OCI-LY7 (cell line): ENCODE measurements at regions not wholly inside any gene's neighbourhood (a gene's known extent, or its start where the extent isn't known, plus 50 kb on each side); places are given as distances from the start of the nearest gene placed in this dataset.

Experiments used
- BruUV-seq: library from RNA; stranded (reverse); fragments of 400-500 nt; replicated peaks from 2 replicates; lab custom pipeline; 2021; lab: Mats Ljungman, UMichigan
- CTCF ChIA-PET: fragments of 300-600 bp; sonication (Branson Sonifier 250); formaldehyde crosslinking; loops from one replicate; lab custom pipeline; 2022; ENCODE audit warnings: antibody characterized with exemption; ENCODE audit not compliant: unreplicated experiment; lab: Charles Lee
- POLR2A ChIA-PET: fragments of 300-600 bp; sonication (Branson Sonifier 250); formaldehyde crosslinking; loops from one replicate; lab custom pipeline; 2022; ENCODE audit warnings: antibody characterized with exemption; lab: Charles Lee
- DNase-seq: peaks from one replicate; pipeline ENCODE4 v3.0.0-alpha.2; 2015; ENCODE audit warnings: low spot score
- H2AFZ ChIP-seq: fragments of 200-600 bp; sonication (generic), shearing (Covaris generic); 2 replicates; pipeline ENCODE4 v1.6.1; 2014; ENCODE audit warnings: mild to moderate bottlenecking, antibody characterized with exemption, low read length, moderate library complexity
- H3K27ac ChIP-seq: fragments of 200-600 bp; sonication (generic); 2 replicates; pipeline ENCODE4 v1.5.1; 2014; ENCODE audit warnings: mixed run types, low read depth, mild to moderate bottlenecking, moderate library complexity, low read length, inconsistent platforms; ENCODE audit not compliant: poor library complexity, severe bottlenecking
- H3K36me3 ChIP-seq: fragments of 200-600 bp; sonication (generic); 2 replicates; pipeline ENCODE4 v1.6.1; 2014; ENCODE audit warnings: mild to moderate bottlenecking, antibody characterized with exemption, low read length, moderate library complexity, mixed read lengths; ENCODE audit not compliant: insufficient read depth
- H3K4me1 ChIP-seq: fragments of 200-600 bp; sonication (generic); 2 replicates; pipeline ENCODE4 v1.5.1; 2014; ENCODE audit warnings: mild to moderate bottlenecking, low read length; ENCODE audit not compliant: insufficient read depth, poor library complexity, severe bottlenecking
- H3K4me2 ChIP-seq: fragments of 200-600 bp; sonication (generic); 2 replicates; pipeline ENCODE4 v1.6.1; 2014; ENCODE audit warnings: mild to moderate bottlenecking, low read length
- H3K4me3 ChIP-seq: fragments of 200-600 bp; sonication (generic); 2 replicates; pipeline ENCODE4 v1.5.1; 2014; ENCODE audit warnings: mild to moderate bottlenecking, low read depth, low read length; ENCODE audit not compliant: poor library complexity, severe bottlenecking
- H3K79me2 ChIP-seq: fragments of 200-600 bp; sonication (generic); 2 replicates; pipeline ENCODE4 v1.6.1; 2016; ENCODE audit warnings: low read depth, mild to moderate bottlenecking, low read length, moderate library complexity, mixed read lengths; ENCODE audit not compliant: insufficient read depth
- H3K9me2 ChIP-seq: fragments of 200-600 bp; sonication (generic); 2 replicates; pipeline ENCODE4 v1.6.1; 2016; ENCODE audit warnings: mild to moderate bottlenecking, low read length, mixed read lengths; ENCODE audit not compliant: insufficient read depth
- H3K9me3 ChIP-seq: fragments of 200-600 bp; sonication (generic); 2 replicates; pipeline ENCODE4 v1.6.1; 2014; ENCODE audit warnings: mild to moderate bottlenecking, mixed run types, low read length, mixed read lengths
- H4K20me1 ChIP-seq: fragments of 200-600 bp; sonication (generic); 2 replicates; pipeline ENCODE4 v1.6.1; 2014; ENCODE audit warnings: mild to moderate bottlenecking, antibody characterized with exemption, low read length, moderate library complexity, mixed read lengths; ENCODE audit not compliant: insufficient read depth
- EZH2phosphoT487 ChIP-seq: fragments of 200-600 bp; sonication (generic); IDR thresholded peaks from 2 replicates; pipeline ENCODE4 v1.6.1; 2018; ENCODE audit warnings: low read depth, borderline replicate concordance, mild to moderate bottlenecking, mixed run types, antibody characterized with exemption, low read length, moderate library complexity, mixed read lengths
- intact Hi-C: fragments of 100-400 bp; cut with micrococcal nuclease; formaldehyde crosslinking; loops from one replicate; pipeline ENCODE4 v1.10.0; 2022; ENCODE audit not compliant: unreplicated experiment
- TF ChIP-seq, protein P1 (sequence below): fragments of 200-600 bp; sonication (generic); conservative IDR thresholded peaks from 2 replicates; pipeline ENCODE4 v1.5.1; 2014; ENCODE audit warnings: mild to moderate bottlenecking, antibody characterized with exemption, low read length, moderate library complexity, mixed read lengths

DNA sequence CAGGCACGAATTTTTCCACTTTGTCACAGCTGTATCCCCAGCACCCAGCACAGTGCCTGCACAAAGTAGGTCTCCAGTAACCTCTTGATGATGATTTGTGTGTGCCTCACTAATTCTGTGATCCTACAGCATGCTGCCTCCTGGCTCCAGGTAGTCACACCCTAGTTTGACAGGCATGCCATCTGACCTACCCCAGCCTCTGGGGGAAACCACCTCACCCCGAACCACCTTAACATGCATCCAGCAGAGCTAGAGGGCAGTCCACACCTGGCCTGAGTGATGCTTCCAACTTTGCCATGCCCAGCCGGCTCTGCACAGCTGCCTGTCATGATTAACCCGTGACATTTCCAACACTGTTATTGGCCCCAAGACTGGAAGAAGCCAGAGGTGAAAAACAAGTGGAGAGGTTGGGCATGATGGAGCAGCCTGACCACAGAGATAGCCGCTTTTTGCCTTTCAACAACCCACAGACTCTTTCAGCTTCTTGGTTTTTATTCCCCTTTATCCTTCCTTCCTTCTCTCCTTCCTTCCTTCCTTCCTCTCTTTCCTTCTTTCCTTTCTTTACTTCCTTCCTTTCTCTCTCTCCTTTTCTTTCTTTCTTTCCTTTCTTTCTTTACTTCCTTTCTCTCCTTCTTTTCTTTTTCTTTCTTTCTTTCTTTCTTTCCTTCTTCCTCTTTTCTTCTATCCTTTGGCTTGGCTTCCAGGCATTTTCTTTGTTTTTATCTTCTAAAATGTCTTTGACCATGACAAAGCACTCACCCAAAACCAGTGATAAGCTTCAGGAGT is 294.4 kb upstream of the SIX2 start:
- intact Hi-C loops, result no loop called here
- no peak overlapping the region for H2AFZ ChIP-seq
- TF ChIP-seq, protein P1, sequence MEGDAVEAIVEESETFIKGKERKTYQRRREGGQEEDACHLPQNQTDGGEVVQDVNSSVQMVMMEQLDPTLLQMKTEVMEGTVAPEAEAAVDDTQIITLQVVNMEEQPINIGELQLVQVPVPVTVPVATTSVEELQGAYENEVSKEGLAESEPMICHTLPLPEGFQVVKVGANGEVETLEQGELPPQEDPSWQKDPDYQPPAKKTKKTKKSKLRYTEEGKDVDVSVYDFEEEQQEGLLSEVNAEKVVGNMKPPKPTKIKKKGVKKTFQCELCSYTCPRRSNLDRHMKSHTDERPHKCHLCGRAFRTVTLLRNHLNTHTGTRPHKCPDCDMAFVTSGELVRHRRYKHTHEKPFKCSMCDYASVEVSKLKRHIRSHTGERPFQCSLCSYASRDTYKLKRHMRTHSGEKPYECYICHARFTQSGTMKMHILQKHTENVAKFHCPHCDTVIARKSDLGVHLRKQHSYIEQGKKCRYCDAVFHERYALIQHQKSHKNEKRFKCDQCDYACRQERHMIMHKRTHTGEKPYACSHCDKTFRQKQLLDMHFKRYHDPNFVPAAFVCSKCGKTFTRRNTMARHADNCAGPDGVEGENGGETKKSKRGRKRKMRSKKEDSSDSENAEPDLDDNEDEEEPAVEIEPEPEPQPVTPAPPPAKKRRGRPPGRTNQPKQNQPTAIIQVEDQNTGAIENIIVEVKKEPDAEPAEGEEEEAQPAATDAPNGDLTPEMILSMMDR, result no peak
- TF ChIP-seq EZH2phosphoT487, result no peak
- CTCF ChIA-PET, result no interaction called here
- BruUV-seq, result no TSS peak
- H3K9me2 ChIP-seq, result no peaks in the 10 kb centered on the region
- no peaks in the 10 kb centered on the region for H3K36me3 ChIP-seq
- no peak for DNase-seq
- no peak overlapping the region for H3K27ac ChIP-seq
- no peak overlapping the region for H3K4me3 ChIP-seq
- H3K4me1 ChIP-seq, result peaks cover 28% of the 10 kb centered on the region
- no peaks in the 10 kb centered on the region for H4K20me1 ChIP-seq
- H3K79me2 ChIP-seq, result no peaks in the 10 kb centered on the region
- no peaks in the 10 kb centered on the region for H3K9me3 ChIP-seq
- H3K4me2 ChIP-seq, result no peak overlapping the region
- POLR2A ChIA-PET, result interaction anchor here (0.6 kb wide), 1 partner anchor 1152 kb away, joined by 3 read pairs; no protein-coding TSS in a partner anchor

DNA sequence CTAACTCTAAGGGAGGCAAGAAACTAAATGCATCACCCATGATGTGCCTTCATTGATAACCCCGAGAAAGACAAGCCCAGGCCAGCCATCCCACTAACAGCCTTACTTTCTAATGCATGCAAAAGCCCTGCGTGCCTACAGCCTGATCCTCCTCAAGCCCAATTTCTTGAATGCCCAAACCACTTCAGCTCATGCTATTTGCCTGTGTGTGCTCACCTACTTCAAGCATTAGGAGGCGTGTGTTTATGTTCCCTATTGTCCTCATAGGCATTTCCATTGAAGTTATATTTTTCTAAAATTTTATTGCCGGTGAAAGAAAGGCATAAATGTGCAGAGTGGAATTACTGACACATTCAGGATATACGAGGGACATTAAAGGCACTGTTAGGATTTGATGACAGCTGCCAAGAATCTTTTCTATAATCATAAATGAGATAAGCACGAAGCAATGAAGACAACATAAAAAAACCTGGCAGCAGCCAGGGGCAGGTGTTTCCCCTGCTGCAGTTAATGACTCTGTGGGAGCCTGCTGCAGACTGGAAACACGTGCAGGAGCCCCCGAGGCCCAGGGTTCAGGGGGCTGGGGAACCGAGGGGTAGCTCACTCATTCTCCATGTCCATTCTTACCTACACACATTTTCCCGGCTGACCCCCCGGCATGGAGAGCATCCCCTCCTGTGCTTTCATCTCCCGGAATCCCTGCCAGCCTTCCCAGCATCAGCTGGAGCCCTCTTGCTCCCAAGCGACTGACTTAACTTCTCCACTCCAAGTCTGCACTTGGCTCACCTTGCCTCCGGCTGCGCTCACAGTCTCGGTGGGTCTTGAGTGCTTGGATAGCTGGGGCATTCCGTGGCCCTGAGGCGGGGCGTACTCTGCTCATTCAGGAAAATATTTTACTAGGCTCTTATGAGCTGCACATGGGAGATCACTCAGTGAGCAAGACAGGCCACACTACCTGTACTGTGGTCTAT is 292.3 kb upstream of the SIX2 start:
- Histone ChIP-seq H2AFZ (peak overlapping the region; percentile 38; the same call in 1 of the 2 replicates), H3K36me3 (no peaks in the 10 kb centered on the region), H4K20me1 (no peaks in the 10 kb centered on the region), H3K79me2 (no peaks in the 10 kb centered on the region), H3K9me3 (no peaks in the 10 kb centered on the region), H3K27ac (no peak overlapping the region), H3K4me3 (no peak overlapping the region), H3K4me2 (no peak overlapping the region), H3K4me1 (peaks cover 28% of the 10 kb centered on the region), H3K9me2 (no peaks in the 10 kb centered on the region)
- intact Hi-C loops, result no loop called here
- ChIA-PET CTCF (interaction anchor here (0.6 to 1.0 kb wide), 2 partner anchors 8 to 55 kb away, joined by 3 read pairs; no protein-coding TSS in a partner anchor), POLR2A (no interaction called here)
- DNase-seq, result no peak
- BruUV-seq, result no TSS peak
- no peak for TF ChIP-seq EZH2phosphoT487
- TF ChIP-seq, protein P1, result no peak
